Small intestine (tissue), 7 donors: ENCODE measurements at regions not wholly inside any gene's neighbourhood (a gene's known extent, or its start where the extent isn't known, plus 50 kb on each side); places are given as distances from the start of the nearest gene placed in this dataset.

Experiments used
- DNase-seq, 2 donors: peaks; one replicate each; pipeline versions ENCODE4 v3.0.0 to v3.0.0-alpha.2; 2013
- FAIRE-seq: peaks from 2 replicates; lab custom pipeline; 2012; peaks lifted over from hg19 to GRCh38; lab: Jason Lieb, UNC
- H3K27ac ChIP-seq, 3 donors: one replicate each; pipeline ENCODE4 v1.5.1; 2013; ENCODE audit warnings: low read length in 2 of 3, mild to moderate bottlenecking in 2 of 3, control low read depth in 1 of 3, inconsistent platforms in 1 of 3, low read depth in 1 of 3, moderate library complexity in 1 of 3
- H3K27me3 ChIP-seq, 3 donors: one replicate each; pipeline ENCODE4 v1.6.1; 2013; ENCODE audit warnings: low read length in 3 of 3, inconsistent platforms in 1 of 3; ENCODE audit not compliant: control insufficient read depth in 3 of 3, insufficient read depth in 3 of 3
- H3K36me3 ChIP-seq, 3 donors: one replicate each; pipeline ENCODE4 v1.6.1; 2013; ENCODE audit warnings: low read length in 3 of 3, inconsistent platforms in 1 of 3, low read depth in 1 of 3, mild to moderate bottlenecking in 1 of 3, moderate library complexity in 1 of 3; ENCODE audit not compliant: control insufficient read depth in 3 of 3, insufficient read depth in 2 of 3
- H3K4me1 ChIP-seq, 3 donors: one replicate each; pipeline ENCODE4 v1.6.1; 2013; ENCODE audit warnings: low read length in 2 of 3, inconsistent platforms in 1 of 3, low read depth in 1 of 3, mild to moderate bottlenecking in 1 of 3, moderate library complexity in 1 of 3; ENCODE audit not compliant: control insufficient read depth in 3 of 3, insufficient read depth in 2 of 3
- H3K4me3 ChIP-seq, 3 donors: one replicate each; pipeline ENCODE4 v1.5.1; 2013; ENCODE audit warnings: low read length in 3 of 3, control low read depth in 1 of 3, inconsistent platforms in 1 of 3, low read depth in 1 of 3, mild to moderate bottlenecking in 1 of 3, moderate library complexity in 1 of 3
- H3K9me3 ChIP-seq, 2 donors: one replicate each; pipeline ENCODE4 v1.6.1; 2013; ENCODE audit warnings: low read depth in 1 of 2, low read length in 1 of 2; ENCODE audit not compliant: control insufficient read depth in 2 of 2, insufficient read depth in 1 of 2
- WGBS, 3 donors: extraction: QIAGEN DNeasy Blood & Tissue Kit; methylation state at CpG; one replicate each; pipeline ENCODE4 v1.1.7; 2013; 5-methylcytosine and 5-hydroxymethylcytosine counted together
- donor health status: healthy with polysubstance abuse.
- donor health status: control.
- donor health status: control.
- donor health status: Bipolar disorder and iron deficiency.
- donor health status: healthy.

- FAIRE-seq (no peak), DNase-seq (no peak)
- Histone ChIP-seq H3K27ac (no peak overlapping the region), H3K4me1 (no peaks in the 10 kb centered on the region), H3K36me3 (no peaks in the 10 kb centered on the region), H3K9me3 (no peaks in the 10 kb centered on the region), H3K27me3 (peaks cover 0 to 4% (median 0%) of the 10 kb centered on the region in 3 donors), H3K4me3 (no peak overlapping the region)
- 79 to 88% (median 86%) methylated on average over 1 of the region's 1 CpG for WGBS, 3 donors
These were observed 118.5 kb upstream of the TACR1 start for GRCh38 chr2:75317802-75318201.

- DNase-seq (no peak), FAIRE-seq (no peak)
These were observed 118.0 kb upstream of the TACR1 start for GRCh38 chr2:75317316-75317715.

GRCh38 chr2:75315436-75315835 is 116.1 kb upstream of the TACR1 start:
- no peak for DNase-seq
- no peaks in the 10 kb centered on the region for H3K36me3 ChIP-seq
- no peak for FAIRE-seq
- no peak overlapping the region for H3K4me3 ChIP-seq
- H3K9me3 ChIP-seq, result no peaks in the 10 kb centered on the region
- H3K4me1 ChIP-seq, result no peaks in the 10 kb centered on the region
- peaks cover 0 to 4% (median 0%) of the 10 kb centered on the region in 3 donors for H3K27me3 ChIP-seq
- WGBS, 3 donors, result 73 to 94% (median 86%) methylated on average over 3 of the region's 3 CpGs
- H3K27ac ChIP-seq, result no peak overlapping the region

More at GRCh38 chr2:75317316-75317715, 118.0 kb upstream of the TACR1 start:
- H3K4me3 ChIP-seq, result no peak overlapping the region
- H3K36me3 ChIP-seq, result no peaks in the 10 kb centered on the region
- H3K4me1 ChIP-seq, result no peaks in the 10 kb centered on the region
- H3K9me3 ChIP-seq, result no peaks in the 10 kb centered on the region
- WGBS, 3 donors, result 47 to 54% (median 51%) methylated on average over 2 of the region's 2 CpGs
- no peak overlapping the region for H3K27ac ChIP-seq
- peaks cover 0 to 4% (median 0%) of the 10 kb centered on the region in 3 donors for H3K27me3 ChIP-seq

GRCh38 chr2:75311993-75312392 is 112.7 kb upstream of the TACR1 start:
- H3K4me3 ChIP-seq, result no peak overlapping the region
- DNase-seq, result no peak
- H3K9me3 ChIP-seq, result no peaks in the 10 kb centered on the region
- FAIRE-seq, result no peak
- no peak overlapping the region for H3K27ac ChIP-seq
- H3K27me3 ChIP-seq, result no peaks in the 10 kb centered on the region
- H3K36me3 ChIP-seq, result no peaks in the 10 kb centered on the region
- WGBS, 3 donors, result 53 to 65% (median 56%) methylated on average over 4 of the region's 4 CpGs
- no peaks in the 10 kb centered on the region for H3K4me1 ChIP-seq

- H3K4me3 ChIP-seq, result no peak overlapping the region
- H3K27ac ChIP-seq, result no peak overlapping the region
- no peaks in the 10 kb centered on the region for H3K4me1 ChIP-seq
- H3K9me3 ChIP-seq, result no peaks in the 10 kb centered on the region
- H3K36me3 ChIP-seq, result no peaks in the 10 kb centered on the region
- no peak for DNase-seq
- 75 to 77% (median 77%) methylated on average over 3 of the region's 3 CpGs for WGBS, 3 donors
- H3K27me3 ChIP-seq, result no peaks in the 10 kb centered on the region
- no peak for FAIRE-seq
These were observed 112.2 kb upstream of the TACR1 start for GRCh38 chr2:75311521-75311920.

GRCh38 chr2:75310876-75311275 is 111.6 kb upstream of the TACR1 start:
- H3K4me3 ChIP-seq, result no peak overlapping the region
- no peaks in the 10 kb centered on the region for H3K36me3 ChIP-seq
- WGBS, 3 donors, result 72 to 82% (median 79%) methylated on average over 4 of the region's 4 CpGs
- H3K4me1 ChIP-seq, result no peaks in the 10 kb centered on the region
- H3K9me3 ChIP-seq, result no peaks in the 10 kb centered on the region
- DNase-seq (no peak), FAIRE-seq (no peak)
- H3K27me3 ChIP-seq, result no peaks in the 10 kb centered on the region
- H3K27ac ChIP-seq, result no peak overlapping the region

GRCh38 chr2:75309596-75310463 is 110.5 kb upstream of the TACR1 start:
- Histone ChIP-seq H3K9me3 (no peaks in the 10 kb centered on the region), H3K27me3 (no peaks in the 10 kb centered on the region), H3K4me1 (no peaks in the 10 kb centered on the region), H3K36me3 (no peaks in the 10 kb centered on the region), H3K27ac (no peak overlapping the region), H3K4me3 (no peak overlapping the region)
- DNase-seq (no peak), FAIRE-seq (no peak)
- WGBS, 3 donors, result 73 to 79% (median 78%) methylated on average over 2 of the region's 2 CpGs

- no peaks in the 10 kb centered on the region for H3K4me1 ChIP-seq
- FAIRE-seq, result no peak
- H3K27me3 ChIP-seq, result no peaks in the 10 kb centered on the region
- DNase-seq, result no peak
- no peak overlapping the region for H3K4me3 ChIP-seq
- H3K27ac ChIP-seq, result no peak overlapping the region
- 73 to 80% (median 74%) methylated on average over 1 of the region's 1 CpG for WGBS, 3 donors
- no peaks in the 10 kb centered on the region for H3K36me3 ChIP-seq
- H3K9me3 ChIP-seq, result no peaks in the 10 kb centered on the region
These were observed 103.9 kb upstream of the TACR1 start for GRCh38 chr2:75303227-75303626.
